WTC11 (cell line): ENCODE measurements at regions not wholly inside any gene's neighbourhood (a gene's known extent, or its start where the extent isn't known, plus 50 kb on each side); places are given as distances from the start of the nearest gene placed in this dataset.

Experiments
- ATAC-seq: fragments of 200-7000 bp; cut with Tn5 transposase; 2 replicates; pipeline ENCODE4 v1.10.0; 2021; ENCODE audit warnings: mild to moderate bottlenecking, moderate library complexity
- CTCF ChIA-PET: fragments of 300-600 bp; sonication (Branson Sonifier 250); formaldehyde crosslinking; loops from one replicate; lab custom pipeline; 2021; ENCODE audit warnings: antibody characterized with exemption; lab: Charles Lee
- POLR2A ChIA-PET: fragments of 350-600 bp; sonication (Branson Sonifier 250); formaldehyde crosslinking; loops from one replicate; lab custom pipeline; 2021; ENCODE audit warnings: antibody characterized with exemption; lab: Charles Lee
- DNase-seq: peaks from one replicate; pipeline ENCODE4 v3.0.0; 2021; ENCODE audit warnings: low spot score
- H3K27ac Mint-ChIP-seq: 2 replicates; pipeline ENCODE4 v1.8.0; 2021; ENCODE audit warnings: mixed read lengths
- H3K27me3 Mint-ChIP-seq: 2 replicates; pipeline ENCODE4 v1.8.0; 2021; ENCODE audit warnings: low read depth, mild to moderate bottlenecking, moderate library complexity, mixed read lengths
- H3K36me3 Mint-ChIP-seq: 2 replicates; pipeline ENCODE4 v1.8.0; 2021; ENCODE audit warnings: mixed read lengths
- H3K4me1 Mint-ChIP-seq: 2 replicates; pipeline ENCODE4 v1.8.0; 2022; ENCODE audit warnings: mixed read lengths
- H3K4me3 Mint-ChIP-seq: 2 replicates; pipeline ENCODE4 v1.8.0; 2021; ENCODE audit warnings: mild to moderate bottlenecking, moderate library complexity, mixed read lengths
- H3K9me3 Mint-ChIP-seq: 2 replicates; pipeline ENCODE4 v1.8.0; 2021; ENCODE audit warnings: mixed read lengths
- AR ChIP-seq: fragments of 250-450 bp; sonication (Bioruptor Pico); IDR thresholded peaks from 2 replicates; pipeline ENCODE4 v1.9.0; 2021; ENCODE audit warnings: mild to moderate bottlenecking
- CREB1 ChIP-seq: sonication (generic); formaldehyde crosslinking; IDR thresholded peaks from 2 replicates; pipeline ENCODE4 v1.8.0; 2023; ENCODE audit warnings: mild to moderate bottlenecking, missing genetic modification reagents
- CREM ChIP-seq: sonication (generic); formaldehyde crosslinking; IDR thresholded peaks from 2 replicates; pipeline ENCODE4 v1.8.1; 2022; ENCODE audit warnings: mild to moderate bottlenecking, missing genetic modification reagents, moderate library complexity
- EMX1 ChIP-seq: fragments of 250-450 bp; sonication (Bioruptor Pico); IDR thresholded peaks from 2 replicates; pipeline ENCODE4 v1.8.0; 2021; ENCODE audit warnings: mild to moderate bottlenecking
- FOXP1 ChIP-seq: sonication (generic); formaldehyde crosslinking; IDR thresholded peaks from 2 replicates; pipeline ENCODE4 v1.8.0; 2022; ENCODE audit warnings: missing genetic modification reagents, mild to moderate bottlenecking, moderate library complexity, borderline replicate concordance
- HMGA2 ChIP-seq: fragments of 250-450 bp; sonication (Bioruptor Pico); IDR thresholded peaks from 2 replicates; pipeline ENCODE4 v1.4.0; 2021; ENCODE audit warnings: mild to moderate bottlenecking, moderate library complexity
- JAZF1 ChIP-seq: fragments of 250-450 bp; sonication (Bioruptor Pico); IDR thresholded peaks from 2 replicates; pipeline ENCODE4 v1.9.0; 2021; ENCODE audit warnings: moderate library complexity, mild to moderate bottlenecking, inconsistent platforms
- KAT7 ChIP-seq: sonication (generic); formaldehyde crosslinking; IDR thresholded peaks from 2 replicates; pipeline ENCODE4 v1.8.1; 2023; ENCODE audit warnings: missing genetic modification reagents, mild to moderate bottlenecking, borderline replicate concordance
- MLX ChIP-seq: sonication (generic); formaldehyde crosslinking; IDR thresholded peaks from 2 replicates; pipeline ENCODE4 v1.8.1; 2023; ENCODE audit warnings: mild to moderate bottlenecking, missing genetic modification reagents, moderate library complexity
- MYBL2 ChIP-seq: sonication (generic); formaldehyde crosslinking; IDR thresholded peaks from 2 replicates; pipeline ENCODE4 v1.8.1; 2023; ENCODE audit warnings: mild to moderate bottlenecking, moderate library complexity, missing genetic modification reagents
- NFE2L1 ChIP-seq: sonication (generic); formaldehyde crosslinking; IDR thresholded peaks from 2 replicates; pipeline ENCODE4 v1.8.1; 2023; ENCODE audit warnings: missing genetic modification reagents
- NR2C2 ChIP-seq: sonication (generic); formaldehyde crosslinking; IDR thresholded peaks from 2 replicates; pipeline ENCODE4 v1.8.0; 2022; ENCODE audit warnings: mild to moderate bottlenecking, missing genetic modification reagents
- OVOL2 ChIP-seq: fragments of 250-450 bp; sonication (Bioruptor Pico); IDR thresholded peaks from 2 replicates; pipeline ENCODE4 v1.9.0; 2021; ENCODE audit warnings: mild to moderate bottlenecking, borderline replicate concordance
- RORB ChIP-seq: fragments of 250-450 bp; sonication (Bioruptor Pico); IDR thresholded peaks from 2 replicates; pipeline ENCODE4 v1.9.0; 2021; ENCODE audit warnings: mild to moderate bottlenecking
- SMAD3 ChIP-seq: sonication (generic); formaldehyde crosslinking; IDR thresholded peaks from 2 replicates; pipeline ENCODE4 v1.8.0; 2022; ENCODE audit warnings: missing genetic modification reagents, mild to moderate bottlenecking, borderline replicate concordance
- SMAD4 ChIP-seq: sonication (generic); formaldehyde crosslinking; IDR thresholded peaks from 2 replicates; pipeline ENCODE4 v1.8.0; 2022; ENCODE audit warnings: mild to moderate bottlenecking, missing genetic modification reagents
- SOX15 ChIP-seq: fragments of 250-450 bp; sonication (Bioruptor Pico); IDR thresholded peaks from 2 replicates; pipeline ENCODE4 v1.9.0; 2021; ENCODE audit warnings: mild to moderate bottlenecking
- TCF7 ChIP-seq: sonication (generic); formaldehyde crosslinking; IDR thresholded peaks from 2 replicates; pipeline ENCODE4 v1.8.0; 2022; ENCODE audit warnings: mild to moderate bottlenecking, low read depth, missing genetic modification reagents, moderate library complexity
- TEAD4 ChIP-seq: sonication (generic); formaldehyde crosslinking; IDR thresholded peaks from 2 replicates; pipeline ENCODE4 v1.8.0; 2022; ENCODE audit warnings: mild to moderate bottlenecking, missing genetic modification reagents
- ZBTB43 ChIP-seq: sonication (generic); formaldehyde crosslinking; IDR thresholded peaks from 2 replicates; pipeline ENCODE4 v1.8.1; 2023; ENCODE audit warnings: mild to moderate bottlenecking, missing genetic modification reagents
- ZNF232 ChIP-seq: sonication (generic); formaldehyde crosslinking; IDR thresholded peaks from 2 replicates; pipeline ENCODE4 v1.8.0; 2022; ENCODE audit warnings: mild to moderate bottlenecking, missing genetic modification reagents
- ZNF532 ChIP-seq: fragments of 250-450 bp; sonication (Bioruptor Pico); IDR thresholded peaks from 2 replicates; pipeline ENCODE4 v1.9.0; 2021; ENCODE audit warnings: mild to moderate bottlenecking, borderline replicate concordance
- ZNF671 ChIP-seq: fragments of 250-450 bp; sonication (Bioruptor Pico); IDR thresholded peaks from 2 replicates; pipeline ENCODE4 v1.8.0; 2021; ENCODE audit warnings: mild to moderate bottlenecking
- TF ChIP-seq, protein P1 (sequence below): sonication (generic); formaldehyde crosslinking; IDR thresholded peaks from 2 replicates; pipeline ENCODE4 v1.8.0; 2023; ENCODE audit warnings: missing genetic modification reagents, mild to moderate bottlenecking, borderline replicate concordance
- TF ChIP-seq, protein P2 (sequence below): fragments of 250-450 bp; sonication (Bioruptor Pico); IDR thresholded peaks from 2 replicates; pipeline ENCODE4 v1.9.0; 2021; ENCODE audit warnings: mild to moderate bottlenecking

DNA sequence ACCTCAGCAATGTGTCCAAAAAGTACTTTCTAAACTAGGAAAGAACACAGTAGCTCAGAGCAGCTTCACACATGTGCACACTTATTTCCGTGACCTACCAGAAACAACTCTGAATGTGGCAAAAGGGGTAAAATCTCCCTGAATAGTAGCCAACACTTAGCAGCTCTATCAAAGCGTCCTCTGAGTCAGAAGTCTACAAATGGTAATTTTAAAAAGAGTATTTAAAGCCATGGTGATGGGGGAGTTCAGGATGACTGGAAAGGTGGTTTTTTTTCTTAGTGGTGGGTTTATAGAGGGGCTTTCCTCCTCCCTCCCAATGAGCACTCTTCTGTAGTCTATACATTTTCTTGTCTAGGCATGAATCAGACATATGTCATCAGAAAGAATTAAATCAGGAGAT lies 223.8 kb upstream of the PRICKLE2 start:
- H3K27ac Mint-ChIP-seq: no peak overlapping the region
- peaks cover 12% of the 10 kb centered on the region for H3K4me1 Mint-ChIP-seq
- H3K9me3 Mint-ChIP-seq: no peaks in the 10 kb centered on the region
- no peak for ATAC-seq
- H3K27me3 Mint-ChIP-seq: peaks cover 20% of the 10 kb centered on the region
- no peak overlapping the region for H3K4me3 Mint-ChIP-seq
- CTCF ChIA-PET: no interaction called here
- no peak for TF ChIP-seq AR (CRISPR knock-in tag)
- TF ChIP-seq ZNF671 (CRISPR knock-in tag): no peak
- no peak for TF ChIP-seq SOX15 (CRISPR knock-in tag)
- TF ChIP-seq MYBL2 (CRISPR knock-in tag): no peak
- TF ChIP-seq ZNF232 (CRISPR knock-in tag): no peak
- TF ChIP-seq ZBTB43 (CRISPR knock-in tag): no peak
- no peak for TF ChIP-seq FOXP1 (CRISPR knock-in tag)
- TF ChIP-seq, protein P1, sequence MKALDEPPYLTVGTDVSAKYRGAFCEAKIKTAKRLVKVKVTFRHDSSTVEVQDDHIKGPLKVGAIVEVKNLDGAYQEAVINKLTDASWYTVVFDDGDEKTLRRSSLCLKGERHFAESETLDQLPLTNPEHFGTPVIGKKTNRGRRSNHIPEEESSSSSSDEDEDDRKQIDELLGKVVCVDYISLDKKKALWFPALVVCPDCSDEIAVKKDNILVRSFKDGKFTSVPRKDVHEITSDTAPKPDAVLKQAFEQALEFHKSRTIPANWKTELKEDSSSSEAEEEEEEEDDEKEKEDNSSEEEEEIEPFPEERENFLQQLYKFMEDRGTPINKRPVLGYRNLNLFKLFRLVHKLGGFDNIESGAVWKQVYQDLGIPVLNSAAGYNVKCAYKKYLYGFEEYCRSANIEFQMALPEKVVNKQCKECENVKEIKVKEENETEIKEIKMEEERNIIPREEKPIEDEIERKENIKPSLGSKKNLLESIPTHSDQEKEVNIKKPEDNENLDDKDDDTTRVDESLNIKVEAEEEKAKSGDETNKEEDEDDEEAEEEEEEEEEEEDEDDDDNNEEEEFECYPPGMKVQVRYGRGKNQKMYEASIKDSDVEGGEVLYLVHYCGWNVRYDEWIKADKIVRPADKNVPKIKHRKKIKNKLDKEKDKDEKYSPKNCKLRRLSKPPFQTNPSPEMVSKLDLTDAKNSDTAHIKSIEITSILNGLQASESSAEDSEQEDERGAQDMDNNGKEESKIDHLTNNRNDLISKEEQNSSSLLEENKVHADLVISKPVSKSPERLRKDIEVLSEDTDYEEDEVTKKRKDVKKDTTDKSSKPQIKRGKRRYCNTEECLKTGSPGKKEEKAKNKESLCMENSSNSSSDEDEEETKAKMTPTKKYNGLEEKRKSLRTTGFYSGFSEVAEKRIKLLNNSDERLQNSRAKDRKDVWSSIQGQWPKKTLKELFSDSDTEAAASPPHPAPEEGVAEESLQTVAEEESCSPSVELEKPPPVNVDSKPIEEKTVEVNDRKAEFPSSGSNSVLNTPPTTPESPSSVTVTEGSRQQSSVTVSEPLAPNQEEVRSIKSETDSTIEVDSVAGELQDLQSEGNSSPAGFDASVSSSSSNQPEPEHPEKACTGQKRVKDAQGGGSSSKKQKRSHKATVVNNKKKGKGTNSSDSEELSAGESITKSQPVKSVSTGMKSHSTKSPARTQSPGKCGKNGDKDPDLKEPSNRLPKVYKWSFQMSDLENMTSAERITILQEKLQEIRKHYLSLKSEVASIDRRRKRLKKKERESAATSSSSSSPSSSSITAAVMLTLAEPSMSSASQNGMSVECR (CRISPR knock-in tag): no peak
- TF ChIP-seq CREB1: no peak
- no peak for TF ChIP-seq NR2C2
- no peak for TF ChIP-seq TCF7
- TF ChIP-seq, protein P2, sequence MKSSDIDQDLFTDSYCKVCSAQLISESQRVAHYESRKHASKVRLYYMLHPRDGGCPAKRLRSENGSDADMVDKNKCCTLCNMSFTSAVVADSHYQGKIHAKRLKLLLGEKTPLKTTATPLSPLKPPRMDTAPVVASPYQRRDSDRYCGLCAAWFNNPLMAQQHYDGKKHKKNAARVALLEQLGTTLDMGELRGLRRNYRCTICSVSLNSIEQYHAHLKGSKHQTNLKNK: no peak
- no peak for TF ChIP-seq NFE2L1
- no peak for TF ChIP-seq HMGA2 (CRISPR knock-in tag)
- TF ChIP-seq OVOL2: no peak
- POLR2A ChIA-PET: interaction anchor here (0.7 kb wide), 1 partner anchor 393 kb away, joined by 3 read pairs; no protein-coding TSS in a partner anchor
- H3K36me3 Mint-ChIP-seq: no peaks in the 10 kb centered on the region
- no peak for DNase-seq

GRCh38 chr3:64445944-64446300 lies 220.7 kb upstream of the PRICKLE2 start:
- Mint-ChIP-seq H3K4me1 (peaks cover 43% of the 10 kb centered on the region), H3K4me3 (peak overlapping the region; percentile 80), H3K9me3 (no peaks in the 10 kb centered on the region), H3K36me3 (no peaks in the 10 kb centered on the region), H3K27me3 (peaks cover 24% of the 10 kb centered on the region), H3K27ac (no peak overlapping the region)
- DNase-seq (no peak), ATAC-seq (no peak)
- CTCF ChIA-PET: interaction anchor here (1.9 to 3.8 kb wide), 3 partner anchors 15 to 127 kb away, joined by 5 to 24 read pairs (median 6); no protein-coding TSS in a partner anchor
- POLR2A ChIA-PET: no interaction called here
- TF ChIP-seq MYBL2 (CRISPR knock-in tag) (no peak), KAT7 (CRISPR knock-in tag) (no peak), RORB (CRISPR knock-in tag) (no peak), SMAD4 (CRISPR knock-in tag) (no peak), MLX (CRISPR knock-in tag) (no peak), TEAD4 (no peak), SMAD3 (CRISPR knock-in tag) (no peak), EMX1 (CRISPR knock-in tag) (no peak), ZNF532 (CRISPR knock-in tag) (no peak), CREM (no peak), HMGA2 (CRISPR knock-in tag) (no peak), JAZF1 (CRISPR knock-in tag) (no peak), TCF7 (no peak)
